Esophagus squamous epithelium (tissue), 4 donors: ENCODE measurements at regions not wholly inside any gene's neighbourhood (a gene's known extent, or its start where the extent isn't known, plus 50 kb on each side); places are given as distances from the start of the nearest gene placed in this dataset.

ENCODE experiments used
- CTCF ChIP-seq, 6 experiments: fragments of 450-650 bp in 4 of 6; fragments of 200-600 bp in 2 of 6; sonication (generic) in 2 of 6; IDR thresholded peaks; one replicate each; pipeline ENCODE4 v1.5.1; 2016 to 2019; ENCODE audit warnings: antibody characterized with exemption in 6 of 6, mild to moderate bottlenecking in 4 of 6, moderate library complexity in 4 of 6
- POLR2A ChIP-seq, 4 donors: fragments of 450-650 bp; IDR thresholded peaks; one replicate each; pipeline ENCODE4 v1.6.1; 2017; ENCODE audit warnings: antibody characterized with exemption in 4 of 4, mild to moderate bottlenecking in 4 of 4, moderate library complexity in 3 of 4

DNA sequence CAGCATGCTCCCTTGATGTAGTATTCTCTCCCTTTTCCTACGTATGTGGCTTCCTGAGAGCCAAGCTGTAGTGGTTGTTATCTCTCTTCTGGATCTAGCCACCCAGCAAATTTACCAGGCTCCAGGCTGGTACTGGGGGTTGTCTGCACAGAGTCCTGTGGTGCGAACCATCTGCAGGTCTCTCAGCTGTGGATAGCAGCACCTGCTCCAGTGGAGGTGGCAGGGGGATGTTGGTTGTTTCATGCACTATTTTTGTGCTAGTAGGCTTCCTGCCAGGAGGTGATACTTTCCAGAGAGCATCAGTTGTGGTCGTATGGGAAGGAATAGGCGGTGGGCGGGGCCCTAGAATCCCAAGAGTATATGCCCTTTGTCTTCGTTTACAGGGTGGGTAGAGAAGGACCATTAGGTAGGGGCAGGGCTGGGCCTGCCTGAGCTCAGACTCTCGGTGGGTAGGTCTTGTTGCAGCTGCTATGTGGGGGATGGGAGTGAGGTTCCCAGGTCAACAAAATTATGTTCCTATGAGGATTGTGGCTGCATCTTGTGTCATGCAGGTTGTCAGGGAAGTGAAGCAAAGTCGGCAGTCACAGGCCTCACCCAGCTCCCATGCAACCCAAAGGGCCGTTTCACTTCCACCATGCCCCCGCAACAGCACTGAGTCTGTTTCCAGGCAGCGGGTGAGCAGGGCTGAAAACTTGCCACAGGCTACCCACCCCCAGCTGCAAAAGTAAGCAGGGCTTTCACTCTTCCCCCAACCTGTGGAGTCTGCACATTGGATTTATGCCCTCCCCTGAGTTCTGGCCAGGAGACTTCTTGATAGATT lies 1139.5 kb downstream of the BCL11A start:
- TF ChIP-seq CTCF (IDR thresholded peaks at IDR 0.05): no peak
- TF ChIP-seq POLR2A (IDR thresholded peaks at IDR 0.05): no peak
